SW480 (cell line): ENCODE measurements at regions not wholly inside any gene's neighbourhood (a gene's known extent, or its start where the extent isn't known, plus 50 kb on each side); places are given as distances from the start of the nearest gene placed in this dataset.

Source experiments
- DNase-seq: peaks from one replicate; pipeline ENCODE4 v3.0.0-alpha.2; 2016; ENCODE audit warnings: low spot score

DNA sequence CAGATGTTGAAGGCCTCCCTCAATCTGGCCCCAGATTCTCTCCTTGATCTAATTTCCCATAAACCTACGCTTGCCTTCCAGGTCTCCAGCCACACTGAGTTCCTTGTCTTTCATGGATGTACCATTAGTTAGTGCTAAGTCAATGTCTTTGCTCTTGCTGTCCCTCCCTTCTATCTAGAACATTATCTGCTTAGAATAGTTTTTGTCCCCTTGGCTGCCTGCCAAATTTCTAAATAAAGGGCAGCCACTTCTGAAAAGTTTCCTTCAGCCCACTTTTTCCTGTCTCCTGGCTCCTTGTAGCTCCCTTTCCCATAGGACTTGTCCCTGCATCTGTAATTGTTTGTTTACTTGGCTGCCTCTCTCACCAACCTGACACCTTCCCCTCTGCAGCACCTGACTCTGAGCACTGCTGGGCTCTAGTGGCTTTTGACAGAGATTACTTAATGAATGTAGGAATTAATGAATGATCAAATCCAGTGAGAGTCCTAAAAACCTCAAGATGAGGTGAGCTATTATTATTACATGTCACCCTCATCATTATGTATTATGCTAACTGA, 58.3 kb downstream of the CXCL12 start:
- no peak for DNase-seq

DNA sequence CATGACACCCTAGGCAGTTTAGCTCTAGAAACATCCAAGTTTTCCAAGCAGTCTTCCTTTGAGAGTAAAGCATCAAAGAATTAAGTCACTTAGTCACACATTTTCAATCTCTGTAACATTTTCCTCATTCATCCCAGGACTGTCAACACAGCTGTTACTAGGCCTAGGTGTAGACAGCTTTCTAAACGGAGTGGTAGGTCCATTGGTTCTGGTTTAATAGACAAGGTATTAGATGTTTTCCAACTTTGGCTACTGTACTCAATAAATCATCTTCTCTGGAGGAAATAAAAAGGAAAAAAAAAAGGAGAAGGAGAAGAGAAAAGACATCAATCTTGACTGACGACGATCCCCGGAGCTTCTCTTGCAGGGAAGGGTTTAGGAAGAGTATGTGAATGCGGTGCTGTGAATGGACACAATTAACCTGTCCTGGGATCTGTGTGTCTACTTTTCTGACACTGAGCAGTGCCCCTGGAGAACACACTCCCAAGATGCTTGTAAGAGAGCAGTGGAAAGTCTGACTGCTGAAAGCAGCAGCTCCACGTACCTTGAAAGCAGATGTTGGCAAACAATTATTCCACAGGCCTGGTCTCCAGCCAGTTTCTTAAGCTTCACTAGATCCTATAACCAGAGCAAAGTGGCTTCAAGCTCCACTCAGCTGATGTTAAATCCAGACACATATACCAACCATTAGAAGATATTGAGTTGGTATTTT, 59.1 kb downstream of the CXCL12 start:
- no peak for DNase-seq

DNA sequence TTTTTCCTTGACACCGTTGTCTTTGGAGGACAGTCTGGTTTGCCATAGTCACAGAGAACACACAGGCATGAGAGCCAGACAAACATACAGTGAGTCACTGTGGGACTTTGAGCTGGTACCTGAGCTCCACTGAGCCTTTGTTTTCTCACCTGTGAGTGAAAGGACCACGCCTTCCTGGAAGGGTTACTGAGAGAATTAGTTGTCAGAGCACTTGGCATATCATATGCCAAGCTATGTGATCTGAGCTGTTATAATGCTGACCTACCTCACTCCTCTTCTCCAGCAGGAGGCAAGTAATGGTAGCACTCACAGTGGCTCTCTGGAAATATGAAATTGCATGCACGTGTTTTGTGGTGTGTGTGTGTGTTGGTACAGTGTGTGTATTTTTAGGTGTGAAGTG, 59.7 kb downstream of the CXCL12 start:
- peak; percentile 68 for DNase-seq

GRCh38 chr10:44323838-44324237, 61.1 kb downstream of the CXCL12 start:
- DNase-seq, result no peak

- DNase-seq, result no peak
Observed at GRCh38 chr10:44322137-44322536, 62.8 kb downstream of the CXCL12 start.

- no peak for DNase-seq
Observed at GRCh38 chr10:44320756-44321155, 64.1 kb downstream of the CXCL12 start.

DNA sequence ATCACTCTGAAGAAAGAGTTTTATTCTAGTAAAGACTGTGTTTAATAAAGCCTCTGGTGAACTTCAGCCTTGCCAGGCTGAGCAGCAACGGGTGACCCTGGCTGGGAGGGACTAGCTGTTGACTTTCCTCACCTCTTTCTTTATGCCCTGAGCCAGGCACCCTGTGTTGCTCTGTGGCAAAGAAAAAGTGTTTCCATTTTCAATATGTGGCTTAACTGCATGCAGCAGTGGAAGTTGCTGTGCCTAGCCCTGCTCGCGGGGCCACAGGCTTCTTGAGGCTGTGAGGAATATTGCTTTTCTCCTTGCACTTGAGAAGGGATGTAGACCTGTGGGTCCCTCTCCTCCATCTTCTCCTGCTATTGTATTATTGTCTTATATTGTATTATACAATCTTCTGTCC, 67.0 kb downstream of the CXCL12 start:
- DNase-seq, result no peak

DNA sequence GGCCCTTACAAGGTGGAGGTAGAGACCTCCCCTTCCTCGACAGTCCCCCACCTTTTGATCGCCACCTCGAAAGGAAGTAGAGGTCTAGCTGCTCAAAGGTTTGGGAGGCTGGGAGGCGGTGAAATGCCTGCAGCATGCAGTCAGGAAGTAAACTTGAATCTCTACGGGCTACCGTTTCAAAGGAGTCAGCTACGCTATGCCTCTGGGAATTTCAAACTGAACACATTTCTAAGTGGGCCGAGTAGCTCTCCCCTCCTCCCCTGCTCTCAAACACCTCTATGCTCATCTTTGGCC, 68.0 kb downstream of the CXCL12 start:
- no peak for DNase-seq

DNA sequence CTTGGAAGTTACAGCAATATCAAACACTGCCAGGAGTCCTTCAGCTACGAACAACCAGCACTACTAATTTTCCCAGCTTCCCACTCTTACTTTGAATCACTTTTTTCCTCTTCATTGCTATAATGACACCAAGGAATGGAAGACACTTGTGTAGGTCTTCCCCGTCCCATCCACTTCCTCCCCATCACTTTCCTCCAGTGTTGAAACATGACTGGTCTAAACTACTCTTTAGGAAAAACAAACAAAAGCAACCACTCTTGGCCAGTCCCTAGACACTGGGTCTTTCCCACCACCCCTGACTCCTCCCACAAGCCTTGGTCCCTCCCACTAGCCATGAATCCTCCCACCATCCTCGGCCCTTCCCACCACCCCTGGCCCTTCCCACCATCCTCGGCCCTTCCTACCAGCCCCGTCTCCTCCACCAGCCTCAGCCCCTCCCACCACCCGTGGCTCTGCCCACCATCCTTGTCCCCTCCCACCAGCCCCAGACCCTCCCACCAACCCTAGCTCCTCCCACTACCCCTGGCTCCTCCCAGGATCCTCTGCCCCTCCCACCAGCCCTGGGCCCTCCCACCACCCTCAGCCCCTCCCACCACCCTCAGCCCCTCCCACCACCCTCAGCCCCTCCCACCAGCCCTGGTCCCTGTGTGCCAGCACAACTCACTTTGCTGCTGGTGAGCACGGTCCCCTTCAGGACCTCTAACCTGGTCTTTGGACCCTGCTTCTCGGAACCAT, 68.5 kb downstream of the CXCL12 start:
- DNase-seq, result peak; percentile 3

GRCh38 chr10:44314802-44315460, 70.0 kb downstream of the CXCL12 start:
- DNase-seq, result no peak

- no peak for DNase-seq
Observed at GRCh38 chr10:44313761-44314165, 71.1 kb downstream of the CXCL12 start.

- DNase-seq, result no peak
Observed at GRCh38 chr10:44312401-44312800, 72.5 kb downstream of the CXCL12 start.

DNA sequence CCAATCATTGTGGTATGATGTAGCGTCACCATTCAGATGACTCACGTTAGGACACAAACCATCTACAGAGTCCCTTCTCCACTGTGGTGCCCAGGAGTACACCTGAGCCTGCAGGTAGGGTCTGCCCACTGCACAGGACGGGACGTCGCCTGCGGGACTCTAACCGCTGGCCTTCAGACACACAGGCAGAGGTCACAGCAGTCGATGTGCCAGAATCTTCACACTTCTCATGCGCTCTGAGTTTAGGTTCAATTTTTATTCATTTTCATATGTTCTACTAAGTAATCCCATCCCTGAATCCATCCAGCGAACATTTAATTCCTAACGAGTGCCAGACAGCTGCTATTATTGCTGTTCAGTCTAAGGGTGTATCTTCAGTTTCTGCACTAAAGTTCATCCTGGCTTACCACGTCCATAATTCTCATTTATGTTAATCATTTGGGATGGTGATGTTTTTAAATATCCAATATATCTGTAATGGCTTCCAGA, 73.3 kb downstream of the CXCL12 start:
- no peak for DNase-seq

DNA sequence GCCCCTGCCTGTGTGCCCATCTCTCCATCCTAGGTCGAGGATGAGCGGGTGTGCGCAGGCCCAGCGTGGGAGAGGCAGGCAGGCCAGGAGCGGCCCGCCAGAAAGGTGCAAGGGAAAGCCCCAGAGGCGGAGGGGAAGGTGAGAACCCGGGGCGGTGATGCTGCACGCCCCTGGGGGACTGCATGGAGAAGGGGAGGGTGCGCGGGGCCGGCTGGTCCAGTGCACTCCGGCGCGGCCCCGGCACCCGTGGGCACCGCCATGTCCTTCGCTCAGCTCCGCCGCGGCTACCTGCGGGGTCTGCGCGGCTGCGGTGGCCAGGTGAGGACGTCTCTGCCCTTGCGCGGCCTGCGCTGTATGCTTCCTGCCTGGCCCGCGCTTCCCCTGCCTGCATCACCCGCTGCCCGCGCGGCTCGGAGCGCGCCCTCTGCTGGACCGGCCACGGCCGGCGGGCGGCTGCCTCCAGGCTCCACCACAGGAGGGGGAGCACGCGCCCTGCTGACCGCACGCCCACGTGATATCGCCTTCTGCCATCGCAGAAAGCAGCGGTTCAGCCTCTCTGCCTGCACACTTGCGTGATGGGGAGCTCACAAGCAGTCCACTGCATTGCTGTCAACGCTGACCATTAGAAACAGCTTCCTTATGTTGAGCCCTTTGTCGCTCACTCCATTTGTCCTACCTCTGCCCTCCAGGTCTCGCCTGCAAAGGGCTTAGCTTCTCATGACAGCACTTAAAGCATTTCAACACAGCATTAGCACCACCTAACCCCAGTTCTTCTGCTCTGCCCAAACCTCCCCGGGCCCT, 73.9 kb downstream of the CXCL12 start:
- peak; percentile 42 for DNase-seq

- DNase-seq, result no peak
Observed at GRCh38 chr10:44309939-44310761, 74.7 kb downstream of the CXCL12 start.

DNA sequence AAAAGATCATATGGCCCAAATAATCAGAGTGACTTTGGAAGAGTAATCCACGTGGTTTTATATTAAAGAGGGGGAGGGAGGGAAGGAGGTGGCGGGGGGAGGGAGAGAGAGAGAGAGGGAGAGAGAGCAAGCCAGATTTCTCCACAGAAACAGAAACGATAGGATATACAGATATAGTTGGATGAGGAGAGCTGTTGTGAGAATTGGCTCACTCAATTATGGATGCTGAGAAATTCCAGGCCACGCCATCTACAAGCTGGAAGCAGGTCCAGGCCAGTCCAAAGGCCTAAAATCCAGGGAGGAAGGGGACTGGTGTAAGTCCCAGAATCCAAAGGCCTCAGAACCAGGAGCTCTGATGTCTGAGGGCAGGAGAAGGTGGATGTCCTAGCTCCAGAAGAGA, 75.5 kb downstream of the CXCL12 start:
- no peak for DNase-seq

- no peak for DNase-seq
Observed at GRCh38 chr10:44308935-44309334, 76.0 kb downstream of the CXCL12 start.

- no peak for DNase-seq
Observed at GRCh38 chr10:44307691-44308090, 77.2 kb downstream of the CXCL12 start.

- DNase-seq, result peak; percentile 6
Observed at GRCh38 chr10:44306762-44307161, 78.1 kb downstream of the CXCL12 start.

- DNase-seq, result no peak
Observed at GRCh38 chr10:44306147-44306710, 78.7 kb downstream of the CXCL12 start.
